H1 (cell line): ENCODE measurements at regions not wholly inside any gene's neighbourhood (a gene's known extent, or its start where the extent isn't known, plus 50 kb on each side); places are given as distances from the start of the nearest gene placed in this dataset.

ENCODE experiments used
- EZH2 ChIP-seq: fragments of 200-600 bp; sonication (generic); IDR thresholded peaks from 2 replicates; pipeline ENCODE4 v1.7.1; 2012; ENCODE audit warnings: low read depth, mild to moderate bottlenecking, moderate library complexity, low read length, inconsistent platforms; ENCODE audit not compliant: severe bottlenecking
- SP2 ChIP-seq: IDR thresholded peaks from 2 replicates; pipeline ENCODE4 v1.6.1; 2012; ENCODE audit warnings: mild to moderate bottlenecking, low read length, inconsistent platforms
- USF2 ChIP-seq: IDR thresholded peaks from 2 replicates; pipeline ENCODE4 v1.6.1; 2011; ENCODE audit warnings: low read length, improper control_type of control experiment

- no peak for TF ChIP-seq USF2
- TF ChIP-seq SP2 = no peak
- no peak for TF ChIP-seq EZH2
Measured at GRCh38 chr1:183704131-183704530, 51.0 kb upstream of the APOBEC4 start.
